ENCODE measurements at regions not wholly inside any gene's neighbourhood (a gene's known extent, or its start where the extent isn't known, plus 50 kb on each side); places are given as distances from the start of the nearest gene placed in this dataset.

- TF ChIP-seq TEAD4 (IDR thresholded peaks at IDR 0.05) (no peak), ZBTB7A (IDR thresholded peaks at IDR 0.05; ENCODE audit: low read depth) (no peak), FOXM1 (IDR thresholded peaks at IDR 0.05; ENCODE audit: borderline replicate concordance, low read depth) (no peak), CREB1 (IDR thresholded peaks at IDR 0.05; ENCODE audit: low read depth) (no peak), CEBPB (IDR thresholded peaks at IDR 0.05) (no peak), REST (IDR thresholded peaks at IDR 0.05; ENCODE audit: low read depth) (no peak), TAF1 (IDR thresholded peaks at IDR 0.05; ENCODE audit: low read depth) (no peak), YY1 (IDR thresholded peaks at IDR 0.05; ENCODE audit: low read depth) (no peak), TCF12 (IDR thresholded peaks at IDR 0.05; ENCODE audit: low read depth) (no peak), RAD21 (IDR thresholded peaks at IDR 0.05; ENCODE audit: low read depth) (no peak), NFIC (IDR thresholded peaks at IDR 0.05) (no peak)
- TF ChIP-seq, protein P1, sequence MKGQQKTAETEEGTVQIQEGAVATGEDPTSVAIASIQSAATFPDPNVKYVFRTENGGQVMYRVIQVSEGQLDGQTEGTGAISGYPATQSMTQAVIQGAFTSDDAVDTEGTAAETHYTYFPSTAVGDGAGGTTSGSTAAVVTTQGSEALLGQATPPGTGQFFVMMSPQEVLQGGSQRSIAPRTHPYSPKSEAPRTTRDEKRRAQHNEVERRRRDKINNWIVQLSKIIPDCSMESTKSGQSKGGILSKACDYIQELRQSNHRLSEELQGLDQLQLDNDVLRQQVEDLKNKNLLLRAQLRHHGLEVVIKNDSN (IDR thresholded peaks at IDR 0.05), result no peak
These were observed 213.0 kb downstream of the ERCC6L2 start for GRCh38 chr9:96088510-96088909.

DNA sequence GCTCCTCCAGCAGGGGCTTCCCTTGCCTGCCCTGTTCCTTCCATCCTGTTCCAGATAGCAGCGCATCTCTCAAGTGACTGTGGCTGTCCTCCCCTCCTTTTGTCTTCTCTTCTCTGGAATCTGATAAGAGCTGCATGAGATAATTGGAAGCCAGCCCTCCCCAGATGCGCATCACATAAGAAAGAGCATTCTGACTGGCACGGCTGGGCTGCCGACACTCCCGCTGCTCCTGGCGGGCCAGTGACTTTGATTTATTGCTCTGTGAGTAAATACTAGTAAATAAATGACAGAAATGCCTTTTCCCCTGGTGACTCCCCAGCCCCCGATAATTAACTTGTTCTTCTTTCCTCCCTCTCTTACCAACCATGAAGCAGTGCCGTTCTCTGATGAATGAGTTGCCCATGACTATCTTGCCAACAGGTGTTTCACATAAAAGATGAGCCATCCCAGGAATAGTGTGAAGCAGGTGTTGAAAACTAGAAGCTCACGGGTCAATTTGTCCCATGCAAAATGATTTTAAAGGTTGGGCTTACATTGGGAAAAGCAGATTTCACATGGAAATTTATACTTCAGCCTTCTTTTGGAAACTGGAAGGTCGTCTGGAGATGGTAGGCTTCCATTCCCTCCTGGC is 212.3 kb downstream of the ERCC6L2 start:
- TF ChIP-seq EGR1 (IDR thresholded peaks at IDR 0.05) (no peak), TAF1 (IDR thresholded peaks at IDR 0.05; ENCODE audit: low read depth) (no peak), EP300 (IDR thresholded peaks at IDR 0.05; ENCODE audit: borderline replicate concordance) (no peak), MAX (IDR thresholded peaks at IDR 0.05) (no peak), NFIC (IDR thresholded peaks at IDR 0.05) (no peak), RAD21 (IDR thresholded peaks at IDR 0.05; ENCODE audit: low read depth) (no peak), REST (IDR thresholded peaks at IDR 0.05; ENCODE audit: low read depth) (no peak), CREB1 (IDR thresholded peaks at IDR 0.05; ENCODE audit: low read depth) (no peak), TEAD4 (IDR thresholded peaks at IDR 0.05) (no peak), FOXM1 (IDR thresholded peaks at IDR 0.05; ENCODE audit: borderline replicate concordance, low read depth) (no peak), TCF12 (IDR thresholded peaks at IDR 0.05; ENCODE audit: low read depth) (no peak), YY1 (IDR thresholded peaks at IDR 0.05; ENCODE audit: low read depth) (no peak), CEBPB (IDR thresholded peaks at IDR 0.05) (no peak), ZBTB7A (IDR thresholded peaks at IDR 0.05; ENCODE audit: low read depth) (no peak)
- TF ChIP-seq, protein P1 (IDR thresholded peaks at IDR 0.05), result no peak

- no peak for TF ChIP-seq REST (IDR thresholded peaks at IDR 0.05; ENCODE audit: low read depth)
- TF ChIP-seq, protein P1 (IDR thresholded peaks at IDR 0.05), result no peak
- no peak for TF ChIP-seq RAD21 (IDR thresholded peaks at IDR 0.05; ENCODE audit: low read depth)
- no peak for TF ChIP-seq TCF12 (IDR thresholded peaks at IDR 0.05; ENCODE audit: low read depth)
- TF ChIP-seq EGR1 (IDR thresholded peaks at IDR 0.05), result no peak
- no peak for TF ChIP-seq MAX (IDR thresholded peaks at IDR 0.05)
- no peak for TF ChIP-seq TAF1 (IDR thresholded peaks at IDR 0.05; ENCODE audit: low read depth)
- no peak for TF ChIP-seq CREB1 (IDR thresholded peaks at IDR 0.05; ENCODE audit: low read depth)
- no peak for TF ChIP-seq ZBTB7A (IDR thresholded peaks at IDR 0.05; ENCODE audit: low read depth)
- TF ChIP-seq TEAD4 (IDR thresholded peaks at IDR 0.05), result no peak
- TF ChIP-seq YY1 (IDR thresholded peaks at IDR 0.05; ENCODE audit: low read depth), result no peak
- no peak for TF ChIP-seq FOXM1 (IDR thresholded peaks at IDR 0.05; ENCODE audit: borderline replicate concordance, low read depth)
- no peak for TF ChIP-seq NFIC (IDR thresholded peaks at IDR 0.05)
These were observed 211.6 kb downstream of the ERCC6L2 start for GRCh38 chr9:96086936-96087571.

Data from Ishikawa (cell line).